Adrenal gland (tissue), 5 donors: ENCODE measurements at regions not wholly inside any gene's neighbourhood (a gene's known extent, or its start where the extent isn't known, plus 50 kb on each side); places are given as distances from the start of the nearest gene placed in this dataset.

ENCODE experiments used
- CTCF ChIP-seq, 6 experiments: fragments of 450-650 bp in 4 of 6; fragments of 200-600 bp in 2 of 6; sonication (generic) in 1 of 6; IDR thresholded peaks; 1 replicate in 5 of 6; 2 replicates in 1 of 6; pipeline versions ENCODE4 v1.5.1 to v1.8.0; 2016 to 2021; ENCODE audit warnings: antibody characterized with exemption in 6 of 6, mild to moderate bottlenecking in 2 of 6, moderate library complexity in 1 of 6
- POLR2A ChIP-seq, 2 donors: fragments of 450-650 bp; IDR thresholded peaks; one replicate each; pipeline ENCODE4 v1.6.1; 2017; ENCODE audit warnings: antibody characterized with exemption in 2 of 2, mild to moderate bottlenecking in 2 of 2, moderate library complexity in 1 of 2
- donor health status: DM: no; HTN: no; CAD: no.

GRCh38 chr3:22453906-22454535, 703.0 kb upstream of the ZNF385D start:
- TF ChIP-seq CTCF (IDR thresholded peaks at IDR 0.05) (no peak), POLR2A (IDR thresholded peaks at IDR 0.05) (no peak)
